Amniotic epithelial cell (primary cell): ENCODE measurements at regions not wholly inside any gene's neighbourhood (a gene's known extent, or its start where the extent isn't known, plus 50 kb on each side); places are given as distances from the start of the nearest gene placed in this dataset.

Source experiments
- DNase-seq: peaks from one replicate; pipeline ENCODE4 v3.0.0-alpha.2; 2010; ENCODE audit warnings: low read depth

GRCh38 chr11:70872955-70873735 is 379.2 kb downstream of the SHANK2 start:
- no peak for DNase-seq

GRCh38 chr11:70873736-70874412 is 378.5 kb downstream of the SHANK2 start:
- no peak for DNase-seq

- DNase-seq = no peak
These were observed 375.7 kb downstream of the SHANK2 start for GRCh38 chr11:70876685-70877084.

- no peak for DNase-seq
These were observed 375.2 kb downstream of the SHANK2 start for GRCh38 chr11:70877151-70877550.

GRCh38 chr11:70878366-70878765 is 374.0 kb downstream of the SHANK2 start:
- no peak for DNase-seq

- no peak for DNase-seq
These were observed 372.6 kb downstream of the SHANK2 start for GRCh38 chr11:70879601-70880285.

GRCh38 chr11:70880416-70880815 is 372.0 kb downstream of the SHANK2 start:
- DNase-seq = no peak

GRCh38 chr11:70881948-70882715 is 370.2 kb downstream of the SHANK2 start:
- no peak for DNase-seq

- DNase-seq = no peak
These were observed 369.7 kb downstream of the SHANK2 start for GRCh38 chr11:70882716-70883085.

- no peak for DNase-seq
These were observed 368.9 kb downstream of the SHANK2 start for GRCh38 chr11:70883323-70883940.

GRCh38 chr11:70883973-70884623 is 368.3 kb downstream of the SHANK2 start:
- DNase-seq = no peak

- no peak for DNase-seq
These were observed 366.8 kb downstream of the SHANK2 start for GRCh38 chr11:70885281-70886231.

- DNase-seq = no peak
These were observed 366.1 kb downstream of the SHANK2 start for GRCh38 chr11:70886256-70886655.

GRCh38 chr11:70886676-70887541 is 365.5 kb downstream of the SHANK2 start:
- DNase-seq = no peak

GRCh38 chr11:70887542-70887827 is 364.9 kb downstream of the SHANK2 start:
- DNase-seq = no peak

- no peak for DNase-seq
These were observed 364.3 kb downstream of the SHANK2 start for GRCh38 chr11:70888061-70888460.

- no peak for DNase-seq
These were observed 363.0 kb downstream of the SHANK2 start for GRCh38 chr11:70889411-70889810.

GRCh38 chr11:70891844-70892380 is 360.5 kb downstream of the SHANK2 start:
- DNase-seq = no peak

GRCh38 chr11:70892889-70893288 is 359.5 kb downstream of the SHANK2 start:
- DNase-seq = no peak
